NCI-H1092 treated with DMSO at 0.1 percent for 48 hours (cell line): ENCODE measurements at regions not wholly inside any gene's neighbourhood (a gene's known extent, or its start where the extent isn't known, plus 50 kb on each side); places are given as distances from the start of the nearest gene placed in this dataset.
"Not testable (repeated sequence)": the region's sequence is repeated elsewhere in the genome, so short reads cannot be mapped to it uniquely, and the experiment has no call there.

ENCODE experiments used
- DNase-seq: peaks from one replicate; lab custom pipeline; 2025; lab: John Stamatoyannopoulos, UW

DNA sequence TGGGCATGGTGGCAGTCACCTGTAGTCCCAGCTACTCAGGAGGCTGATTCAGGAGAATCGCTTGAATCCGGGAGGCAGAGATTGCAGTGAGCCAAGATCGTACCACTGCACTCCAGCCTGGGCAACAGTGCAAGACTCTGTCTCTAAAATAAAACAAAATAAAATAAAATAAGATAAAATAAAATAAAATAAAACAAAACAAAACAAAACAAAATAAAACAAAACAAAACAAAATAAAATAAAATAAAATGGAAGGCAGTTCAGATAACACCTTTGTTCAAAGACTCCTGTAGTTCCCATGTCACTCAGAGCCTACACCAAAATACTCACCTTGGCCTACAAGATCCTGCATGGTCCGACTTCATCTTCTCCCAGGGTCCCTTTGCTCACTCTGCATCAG, 61.3 kb downstream of the SYF2 start:
- DNase-seq: not testable (repeated sequence)

DNA sequence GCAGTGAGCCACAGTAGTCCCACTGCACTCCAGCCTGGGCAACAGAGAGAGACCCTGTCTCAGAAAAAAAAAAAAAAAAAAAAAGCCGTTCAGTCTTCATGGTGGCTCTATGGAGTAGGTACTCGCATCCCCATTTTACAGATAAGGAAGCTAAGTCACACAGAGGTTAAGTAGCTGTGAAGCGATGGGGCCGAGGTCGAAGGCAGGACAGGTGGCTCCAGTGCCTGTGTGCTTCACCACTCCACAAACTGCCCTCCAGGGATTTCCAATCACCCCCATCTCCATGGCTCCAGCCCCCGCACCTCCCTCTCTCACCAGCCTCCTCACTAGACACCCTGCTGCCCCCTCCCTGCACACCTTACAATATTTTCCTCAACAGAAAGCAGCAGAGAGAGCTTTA, 61.9 kb downstream of the SYF2 start:
- no peak for DNase-seq

DNA sequence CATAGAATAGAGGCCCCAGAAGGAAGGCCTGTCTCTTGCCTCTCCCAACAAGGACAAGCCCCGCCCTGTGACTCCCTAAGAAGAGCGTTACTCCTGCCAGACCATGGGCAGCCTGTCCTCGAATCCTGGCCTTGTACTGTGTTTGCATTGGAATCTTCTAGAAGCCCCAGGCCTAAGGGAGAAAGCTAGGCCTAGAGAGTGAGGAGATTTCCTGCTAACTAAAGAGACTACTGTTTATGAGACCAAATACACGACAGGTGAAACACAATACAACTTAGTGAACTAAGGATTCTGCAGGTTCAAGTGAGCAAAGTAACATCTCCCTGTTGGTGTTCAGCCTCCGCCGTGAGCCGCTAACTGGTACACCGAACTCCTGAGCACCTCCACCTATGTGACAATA, 62.7 kb downstream of the SYF2 start:
- DNase-seq: no peak

DNA sequence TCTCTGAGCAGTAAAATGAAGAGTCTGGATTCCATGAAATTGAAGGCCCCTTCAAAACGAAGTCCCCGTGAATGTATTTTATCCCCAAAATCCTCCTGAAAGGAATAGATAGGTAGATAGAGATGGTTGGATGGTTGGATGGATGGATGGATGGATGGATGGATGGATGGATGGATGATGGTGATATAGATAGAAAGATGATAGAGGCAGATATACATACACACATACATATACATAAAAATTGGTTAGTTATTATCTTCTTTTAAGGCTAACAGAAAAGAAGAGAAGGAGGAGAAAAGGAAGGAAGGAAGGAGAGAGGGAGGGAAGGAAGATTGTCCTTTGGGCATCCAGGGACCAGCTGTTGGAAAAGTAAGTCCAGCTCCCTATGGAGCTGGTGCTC, 63.1 kb downstream of the SYF2 start:
- DNase-seq: no peak

DNA sequence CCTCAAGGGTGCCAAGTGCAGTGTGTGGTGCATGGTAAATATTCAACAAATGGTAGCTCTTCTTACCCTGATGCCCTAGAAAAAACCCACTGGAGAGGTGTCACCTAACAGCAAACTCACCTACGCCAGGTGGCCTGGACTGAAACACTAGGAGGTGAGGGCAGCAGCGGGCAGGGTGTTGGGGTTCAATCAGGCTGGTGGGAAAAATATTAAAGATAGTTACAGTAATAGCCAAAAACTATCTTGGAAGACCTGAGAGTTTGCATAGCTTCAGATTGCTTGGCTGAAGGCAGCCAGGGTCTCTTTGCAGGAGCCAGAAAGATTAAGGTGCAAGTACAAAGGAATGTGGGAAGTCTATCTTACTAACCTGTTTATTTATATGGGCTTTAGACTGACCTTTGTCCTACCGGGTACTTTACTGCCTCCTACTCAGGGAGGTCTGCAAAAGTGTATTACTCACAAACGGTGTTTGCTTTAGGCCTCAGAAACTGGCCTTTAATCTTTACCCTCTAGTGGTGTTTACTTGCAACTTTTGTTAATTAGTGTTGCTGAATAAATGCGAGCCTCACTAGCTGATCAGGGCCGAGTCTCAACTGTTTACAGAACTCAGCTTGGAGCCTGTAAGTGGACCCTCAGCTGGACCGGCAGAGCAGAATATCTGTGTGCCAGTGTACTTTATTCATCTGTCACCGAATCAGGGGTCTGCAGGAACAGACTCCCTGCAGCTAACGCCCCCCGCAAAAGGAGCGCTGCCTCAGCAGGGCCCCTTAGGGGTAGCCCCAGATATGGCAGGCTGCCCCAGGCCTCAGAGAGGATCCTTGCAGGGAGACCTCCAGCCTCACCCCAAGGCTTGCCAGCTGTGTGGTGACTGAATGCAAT, 63.9 kb downstream of the SYF2 start:
- DNase-seq: no peak

DNA sequence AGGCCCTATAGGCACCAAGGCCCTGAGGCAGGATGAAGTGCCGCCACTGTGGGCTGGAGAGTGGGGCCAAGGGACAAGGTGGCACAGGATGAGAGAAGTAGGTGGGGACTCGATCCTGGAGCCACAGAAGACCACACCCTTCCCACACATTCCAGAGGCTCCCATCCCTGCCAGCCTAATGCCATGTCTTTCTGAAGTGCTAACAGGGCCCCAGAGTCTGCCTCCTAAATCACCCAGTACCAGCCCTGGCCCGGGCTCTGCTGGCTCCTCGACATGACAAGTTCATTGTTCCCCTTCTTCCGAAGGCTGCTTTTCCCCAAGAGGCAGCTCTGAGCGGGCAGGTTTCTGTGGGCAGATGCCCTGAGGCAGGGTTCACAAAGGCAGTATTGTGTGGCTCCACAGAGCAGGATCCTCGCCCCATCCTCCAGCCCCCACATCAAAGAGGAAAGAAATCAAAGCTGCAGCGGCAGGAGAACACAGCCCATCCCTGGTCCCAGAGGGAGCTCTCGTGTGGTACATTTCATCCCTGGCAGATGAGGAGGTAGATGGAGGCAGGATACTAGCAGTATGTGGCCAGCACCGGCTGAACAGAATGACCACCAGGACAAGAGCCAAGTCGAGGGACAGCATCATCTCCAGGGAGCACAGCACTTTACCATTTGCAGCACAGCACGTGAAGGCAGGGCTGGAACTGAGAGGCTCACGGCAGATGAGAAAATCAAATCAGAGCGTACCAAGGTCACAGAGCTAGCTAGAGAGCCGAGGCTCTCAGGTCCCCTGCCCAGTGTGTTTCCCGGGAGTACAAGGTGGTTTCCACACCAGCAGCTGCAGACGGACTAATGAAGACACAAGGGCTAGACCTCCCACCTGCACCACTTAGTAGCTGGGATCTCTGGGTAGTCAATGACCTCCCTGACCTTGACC, 64.8 kb downstream of the SYF2 start:
- DNase-seq: no peak

DNA sequence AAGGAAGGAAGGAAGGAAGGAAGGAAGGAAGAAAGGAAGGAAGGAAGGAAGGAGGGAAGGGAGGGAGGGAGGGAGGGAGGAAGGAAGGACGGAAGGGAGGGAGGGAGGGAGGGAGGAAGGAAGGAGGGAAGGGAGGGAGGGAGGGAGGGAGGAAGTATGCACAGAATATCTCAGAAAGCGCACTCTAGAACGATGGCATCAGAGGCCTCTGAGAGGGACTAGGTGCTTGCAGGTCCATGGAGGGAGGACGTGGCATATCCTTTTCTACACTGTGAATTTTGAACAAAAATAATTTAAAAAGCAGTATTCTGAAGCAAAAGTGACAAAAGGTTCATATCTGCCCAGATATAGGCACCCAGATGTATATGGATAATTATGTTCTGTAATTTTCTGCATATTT, 65.5 kb downstream of the SYF2 start:
- DNase-seq: no peak

DNA sequence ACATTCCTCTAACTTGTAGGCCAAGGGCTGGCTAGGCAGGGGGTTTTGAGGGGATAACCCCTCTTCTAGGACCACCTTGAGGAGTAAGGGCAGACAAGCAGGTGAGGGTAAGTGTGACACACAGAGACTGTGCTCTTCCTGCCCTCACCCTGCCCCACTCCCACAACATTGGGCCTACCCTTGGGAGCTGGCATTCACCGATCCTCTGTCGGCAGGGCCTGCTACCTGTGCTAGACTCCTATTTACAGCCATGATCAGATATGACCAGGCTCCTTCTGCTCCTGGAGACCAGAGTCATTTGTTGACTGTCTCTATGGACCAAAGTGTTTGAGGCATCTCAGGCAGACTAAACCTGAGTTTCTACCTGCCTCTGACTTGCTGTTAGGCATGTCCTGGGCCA, 68.3 kb downstream of the SYF2 start:
- DNase-seq: no peak

DNA sequence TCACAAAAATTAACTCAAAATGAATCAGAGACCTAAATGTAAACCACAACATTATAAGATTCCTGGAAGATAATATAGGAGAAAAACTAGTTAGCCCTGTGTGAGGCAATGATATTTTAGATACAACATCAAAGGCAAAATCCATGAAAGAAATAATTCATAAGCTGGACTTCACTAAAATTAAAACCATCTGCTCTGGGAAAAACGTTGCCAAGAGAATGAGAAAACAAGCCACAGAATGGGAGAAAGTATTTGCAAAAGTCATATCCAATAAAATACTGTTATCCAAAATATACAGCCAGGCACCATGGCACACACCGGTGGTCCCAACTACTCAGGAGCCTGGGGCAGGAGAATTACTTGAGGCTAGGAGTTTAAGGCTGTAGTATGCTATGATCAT, 70.3 kb downstream of the SYF2 start:
- DNase-seq: no peak

DNA sequence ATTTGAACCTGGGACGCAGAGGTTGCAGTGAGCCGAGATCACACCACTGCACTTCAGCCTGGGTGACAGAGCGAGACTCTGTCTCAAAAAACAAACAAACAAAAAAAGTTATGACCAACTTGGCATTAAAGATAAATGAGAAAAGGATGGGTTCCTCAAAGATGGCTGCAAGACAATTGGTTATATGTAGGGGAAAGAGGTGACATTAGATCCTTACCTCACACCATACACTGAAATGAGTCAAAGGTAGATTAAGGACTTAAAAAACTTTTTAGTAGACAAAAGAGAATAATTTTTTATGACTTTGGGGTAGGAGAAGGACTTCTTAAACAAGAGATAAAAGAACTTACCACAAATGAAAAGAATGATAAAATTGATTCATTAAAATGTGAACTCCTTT, 74.5 kb downstream of the SYF2 start:
- DNase-seq: no peak

DNA sequence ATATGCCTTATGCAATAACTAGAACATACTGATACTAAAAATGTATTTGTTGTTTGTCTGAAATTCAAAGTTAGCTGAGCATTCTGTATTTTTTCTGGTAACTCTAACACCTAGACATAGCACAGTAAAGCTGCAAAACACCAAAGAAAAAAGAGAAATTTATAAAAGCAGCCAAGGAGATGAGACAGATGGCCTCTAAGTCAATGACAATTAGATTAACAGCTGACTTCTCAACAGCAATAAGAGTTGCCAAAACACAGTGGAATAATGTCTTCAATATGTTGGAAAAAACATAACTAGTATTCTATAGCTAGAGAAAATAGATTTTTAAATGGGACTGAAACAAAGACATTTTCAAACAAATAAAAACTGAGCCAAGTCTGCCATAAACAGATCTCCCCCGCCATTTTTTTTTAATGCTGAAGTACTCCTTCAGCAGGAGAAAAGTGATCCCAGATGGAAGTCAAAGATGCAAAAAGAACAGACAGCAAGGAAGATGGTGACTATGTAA, 81.3 kb downstream of the SYF2 start:
- DNase-seq: no peak

DNA sequence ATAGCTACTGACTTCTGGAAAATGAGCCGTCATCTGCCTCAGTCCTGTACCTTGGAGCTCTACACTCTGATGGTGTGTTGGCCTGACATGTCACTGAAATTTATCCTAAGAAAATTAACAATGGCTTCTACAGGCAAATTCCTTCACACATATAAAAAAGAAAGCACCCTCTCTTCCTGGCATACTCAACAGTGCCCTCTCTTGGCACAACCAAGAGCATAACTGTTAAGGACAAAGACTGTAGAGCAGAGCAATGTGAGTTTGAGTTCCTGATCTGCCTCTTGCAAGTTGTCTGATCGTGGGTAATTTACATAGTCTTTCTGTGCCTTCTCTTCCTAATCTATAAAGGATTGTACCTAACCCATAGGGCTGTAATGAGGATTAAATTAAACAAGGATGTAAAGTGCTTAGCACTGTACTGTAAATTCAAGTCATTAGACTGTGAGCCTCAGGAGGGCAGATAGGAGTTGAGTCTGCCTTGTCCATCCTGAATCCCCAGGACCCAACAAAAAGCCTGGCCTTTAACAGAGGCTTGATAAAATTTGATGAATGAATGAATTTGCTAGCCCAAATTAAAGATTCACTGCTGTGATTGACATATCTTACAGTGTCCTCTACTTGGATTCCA, 83.5 kb downstream of the SYF2 start:
- DNase-seq: no peak

DNA sequence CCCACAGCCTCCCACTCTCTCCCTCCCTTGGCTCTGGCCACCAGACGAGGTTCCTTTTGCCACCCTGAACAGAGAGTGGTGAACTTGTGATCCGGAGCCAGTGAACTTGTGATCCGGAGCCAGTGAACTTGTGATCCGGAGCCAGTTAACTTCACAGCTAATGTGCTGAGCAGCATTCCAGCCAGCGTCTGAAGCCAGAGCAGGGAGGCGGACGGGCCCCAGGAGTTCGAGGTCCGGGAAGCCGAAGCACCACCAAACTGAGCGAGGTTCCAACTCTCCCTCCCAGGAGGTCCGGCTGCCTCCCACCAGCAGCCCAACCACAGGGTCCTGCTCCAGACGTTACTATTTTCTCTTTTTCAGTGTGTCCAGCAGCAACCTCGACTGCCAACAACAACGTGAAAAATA, 85.8 kb downstream of the SYF2 start:
- DNase-seq: no peak

DNA sequence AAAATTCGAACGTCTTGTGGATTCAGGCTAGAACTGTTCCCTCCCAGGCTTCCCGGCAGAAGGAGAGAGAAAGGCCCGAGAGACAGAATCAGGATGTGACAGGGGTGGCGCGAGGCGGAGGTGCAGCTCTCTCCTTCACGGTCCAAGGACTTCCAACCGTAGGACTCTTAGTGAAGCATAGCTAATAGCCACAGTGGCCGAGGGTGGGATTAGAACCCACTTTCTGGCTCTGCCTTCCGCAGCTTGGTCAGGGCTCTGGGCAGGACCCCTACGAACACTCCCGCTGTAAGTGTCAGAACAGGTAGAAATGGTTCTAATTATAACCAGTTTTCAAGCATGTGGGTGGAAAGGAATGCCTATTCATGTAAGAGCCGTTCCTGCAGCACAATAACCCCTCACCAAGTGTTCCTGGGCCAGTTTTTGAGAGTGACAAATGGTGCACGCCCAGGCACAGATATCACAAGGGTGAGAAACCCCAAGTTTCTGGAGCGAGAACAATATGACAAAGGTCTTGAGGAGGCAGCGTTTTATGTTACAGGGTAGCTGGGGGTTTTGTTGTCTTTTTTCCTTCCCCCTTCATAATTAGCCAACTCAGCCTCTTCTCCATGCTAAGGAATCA, 86.4 kb downstream of the SYF2 start:
- no peak for DNase-seq

DNA sequence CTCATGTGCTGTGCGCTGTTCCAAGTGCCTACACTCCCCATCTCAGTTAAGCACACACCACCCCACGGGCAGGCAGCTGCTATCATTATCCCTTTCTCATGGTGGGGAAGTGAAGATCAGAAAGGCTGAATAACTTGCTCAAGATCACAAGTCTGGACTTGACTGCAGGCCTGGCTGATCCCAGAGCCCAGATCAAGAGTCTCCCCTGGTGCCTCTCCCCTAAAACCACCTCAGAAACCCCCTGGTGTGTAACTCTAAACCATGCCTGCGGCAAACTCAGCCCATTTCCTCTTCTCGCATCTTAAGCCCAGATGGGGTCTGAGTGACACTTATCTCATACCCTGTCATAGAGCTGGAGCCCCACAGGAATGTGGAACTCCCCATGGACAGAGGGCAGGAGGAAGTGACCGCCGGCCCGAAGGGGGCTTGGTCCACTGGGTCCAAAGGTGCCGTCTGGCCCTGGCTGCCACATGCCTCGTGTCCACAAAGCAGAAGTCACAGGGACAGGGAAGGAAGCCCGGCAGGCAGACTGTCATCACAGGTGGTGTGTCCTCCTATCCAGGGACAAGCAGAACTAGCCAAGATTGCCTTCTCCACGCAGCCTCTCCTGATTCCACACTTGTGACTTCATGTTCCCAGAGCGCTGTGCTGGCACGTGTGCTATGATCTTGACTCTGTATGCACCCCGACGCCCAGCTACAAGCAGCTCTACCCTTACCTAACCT, 92.1 kb downstream of the SYF2 start:
- no peak for DNase-seq

DNA sequence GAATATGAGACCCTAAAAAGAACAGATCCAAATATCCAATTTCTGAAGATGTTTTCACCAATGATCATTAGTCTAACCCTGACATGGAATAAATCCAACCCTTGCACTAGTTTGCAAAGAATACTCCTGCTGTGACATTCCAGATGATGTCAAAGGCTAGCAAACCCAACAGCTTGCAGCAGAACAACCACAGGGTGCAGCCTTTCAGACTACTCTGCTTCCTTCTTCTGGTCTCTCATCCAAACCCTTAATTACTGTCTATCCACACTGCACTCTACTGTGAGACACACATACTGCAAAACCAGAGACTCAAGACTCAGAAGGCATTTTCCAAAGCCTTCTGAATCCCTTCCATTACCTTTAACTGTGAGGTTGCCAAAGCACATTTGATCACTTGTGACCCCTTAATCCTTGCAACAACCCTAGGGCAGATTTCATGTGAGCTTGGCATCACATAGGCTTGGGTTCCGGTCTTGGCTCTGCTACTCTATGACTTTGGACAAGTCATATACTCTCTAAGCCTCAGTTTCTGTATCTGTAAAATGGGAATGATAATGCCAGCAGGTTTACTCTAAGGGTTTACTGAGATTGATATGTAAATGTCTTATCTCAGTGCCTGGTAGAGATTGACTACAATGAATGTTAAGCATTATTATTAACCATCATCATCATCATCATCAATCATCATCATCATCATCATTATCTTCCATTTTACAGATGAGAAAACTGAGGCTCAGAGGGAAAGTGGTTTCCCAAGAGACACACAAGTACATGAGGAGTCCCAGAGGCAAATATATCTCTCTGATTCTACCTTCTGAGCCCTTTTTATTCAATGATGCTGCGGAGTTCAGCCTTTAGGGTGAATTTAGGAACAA, 94.5 kb downstream of the SYF2 start:
- DNase-seq: no peak

DNA sequence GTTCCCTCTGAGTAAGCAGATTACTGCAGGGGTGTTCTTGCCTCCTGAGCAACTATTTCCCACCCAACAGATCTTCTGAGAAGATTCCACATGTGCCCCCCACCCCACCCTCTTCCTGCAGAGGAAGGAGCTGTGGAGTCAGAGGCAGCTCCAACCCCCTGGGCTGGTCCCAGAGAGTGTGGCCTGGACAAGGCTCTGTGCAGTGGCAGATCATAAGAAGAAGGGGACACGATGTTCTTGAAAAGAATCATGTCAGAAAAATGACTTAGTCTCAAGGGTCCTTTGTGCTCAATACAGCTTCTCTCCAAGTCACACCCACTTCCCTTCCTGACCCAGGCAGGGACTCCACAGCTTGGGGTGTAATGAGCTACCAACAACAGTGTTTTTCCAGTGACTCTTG, 95.2 kb downstream of the SYF2 start:
- no peak for DNase-seq

DNA sequence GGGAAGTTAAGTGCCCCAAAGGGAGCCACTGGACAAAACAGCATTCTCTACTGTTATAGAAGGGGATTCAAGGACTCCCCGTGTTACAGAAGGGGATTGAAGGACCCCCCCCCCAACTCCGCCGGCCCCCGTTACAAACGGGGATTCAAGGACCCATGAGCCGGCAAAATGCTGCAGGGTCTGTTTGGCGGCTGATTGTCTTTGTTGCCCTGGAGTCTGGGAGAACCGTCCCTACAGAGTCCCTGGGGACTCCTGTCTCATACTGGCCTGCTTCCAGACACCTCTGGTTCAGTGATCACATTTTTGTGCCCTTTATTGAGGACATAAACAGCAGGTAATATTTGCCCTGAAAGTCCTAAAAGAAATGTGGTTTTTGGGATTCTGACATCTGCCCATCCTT, 96.4 kb downstream of the SYF2 start:
- DNase-seq: peak; percentile 83

DNA sequence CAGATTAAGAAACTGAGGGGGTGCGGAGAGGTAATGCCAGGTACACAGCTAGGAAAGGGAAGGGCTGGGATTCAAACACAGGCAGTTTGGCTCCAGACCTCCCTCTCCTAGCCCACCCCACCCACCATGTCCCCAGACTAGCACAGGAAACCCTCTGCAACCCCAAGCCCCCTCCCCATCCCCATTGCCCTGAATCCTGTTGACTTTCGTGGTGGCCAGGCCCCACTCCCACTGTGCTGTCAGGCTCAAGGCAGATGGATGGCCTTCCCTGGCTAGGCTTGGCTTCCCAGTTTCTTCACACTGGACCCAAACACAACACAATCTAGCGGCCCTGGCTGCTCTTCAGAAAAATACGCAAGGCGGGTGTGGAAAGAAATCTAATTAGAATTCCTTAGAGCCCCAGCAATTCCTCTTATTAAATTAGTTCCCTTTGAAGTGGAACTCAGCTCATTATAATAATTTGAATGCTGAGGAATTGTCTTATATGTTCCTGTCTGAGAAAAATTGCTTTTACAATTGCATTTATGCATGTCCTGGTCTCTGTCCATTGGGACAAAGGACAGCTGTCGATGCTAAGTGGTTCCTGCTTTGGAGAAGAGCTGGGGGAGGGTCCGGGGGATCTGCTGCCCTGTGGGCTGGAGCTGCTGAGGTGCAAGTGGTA, 97.4 kb downstream of the SYF2 start:
- DNase-seq: no peak

DNA sequence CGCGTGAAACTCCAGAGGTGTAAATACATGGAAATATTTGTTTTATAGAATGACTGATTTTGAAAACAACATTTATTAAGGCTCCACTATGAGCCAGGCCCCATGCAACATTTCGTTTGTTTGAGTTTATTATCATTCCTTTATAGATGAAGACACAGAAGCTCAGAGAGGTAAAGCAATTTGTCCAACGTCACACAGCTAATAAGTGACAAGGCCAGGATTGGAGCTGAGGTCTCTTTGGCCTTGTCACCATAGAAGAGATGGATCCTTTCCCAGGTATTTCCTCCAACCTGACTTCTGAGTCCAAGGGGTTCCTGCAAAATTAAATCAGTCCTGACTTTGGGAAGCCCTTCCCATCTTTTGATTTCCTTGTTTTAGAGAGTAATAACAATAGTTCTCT, 98.0 kb downstream of the SYF2 start:
- DNase-seq: no peak
